ENCODE measurements at regions not wholly inside any gene's neighbourhood (a gene's known extent, or its start where the extent isn't known, plus 50 kb on each side); places are given as distances from the start of the nearest gene placed in this dataset.

GRCh38 chr6:156647991-156648390, 129.2 kb upstream of the ARID1B start:
- no peak for ATAC-seq

GRCh38 chr6:156647140-156647784, 129.9 kb upstream of the ARID1B start:
- no peak for ATAC-seq

- ATAC-seq = no peak
Observed at GRCh38 chr6:156646496-156646895, 130.7 kb upstream of the ARID1B start.

GRCh38 chr6:156645097-156645496, 132.1 kb upstream of the ARID1B start:
- ATAC-seq = no peak

- ATAC-seq = no peak
Observed at GRCh38 chr6:156639009-156639721, 138.0 kb upstream of the ARID1B start.

- ATAC-seq = no peak
Observed at GRCh38 chr6:156638581-156638980, 138.6 kb upstream of the ARID1B start.

- no peak for ATAC-seq
Observed at GRCh38 chr6:156634951-156635371, 142.2 kb upstream of the ARID1B start.

GRCh38 chr6:156634048-156634447, 143.1 kb upstream of the ARID1B start:
- no peak for ATAC-seq

GRCh38 chr6:156633291-156633690, 143.9 kb upstream of the ARID1B start:
- ATAC-seq = no peak

- no peak for ATAC-seq
Observed at GRCh38 chr6:156630613-156631302, 146.4 kb upstream of the ARID1B start.

- no peak for ATAC-seq
Observed at GRCh38 chr6:156628805-156629204, 148.4 kb upstream of the ARID1B start.

GRCh38 chr6:156627524-156627923, 149.7 kb upstream of the ARID1B start:
- ATAC-seq = no peak

GRCh38 chr6:156622185-156622584, 155.0 kb upstream of the ARID1B start:
- ATAC-seq = no peak

GRCh38 chr6:156620331-156620730, 156.8 kb upstream of the ARID1B start:
- ATAC-seq = no peak

- no peak for ATAC-seq
Observed at GRCh38 chr6:156618600-156619205, 158.5 kb upstream of the ARID1B start.

GRCh38 chr6:156617941-156618340, 159.2 kb upstream of the ARID1B start:
- ATAC-seq = no peak

- ATAC-seq = peak; percentile 42
Observed at GRCh38 chr6:156617376-156617775, 159.8 kb upstream of the ARID1B start.

GRCh38 chr6:156616495-156616894, 160.7 kb upstream of the ARID1B start:
- ATAC-seq = no peak

GRCh38 chr6:156613996-156614395, 163.2 kb upstream of the ARID1B start:
- no peak for ATAC-seq

- no peak for ATAC-seq
Observed at GRCh38 chr6:156612361-156612760, 164.8 kb upstream of the ARID1B start.

- ATAC-seq = no peak
Observed at GRCh38 chr6:156602066-156602385, 175.2 kb upstream of the ARID1B start.

GRCh38 chr6:156601152-156602065, 175.8 kb upstream of the ARID1B start:
- ATAC-seq = no peak
